ENCODE measurements at regions not wholly inside any gene's neighbourhood (a gene's known extent, or its start where the extent isn't known, plus 50 kb on each side); places are given as distances from the start of the nearest gene placed in this dataset.

DNA sequence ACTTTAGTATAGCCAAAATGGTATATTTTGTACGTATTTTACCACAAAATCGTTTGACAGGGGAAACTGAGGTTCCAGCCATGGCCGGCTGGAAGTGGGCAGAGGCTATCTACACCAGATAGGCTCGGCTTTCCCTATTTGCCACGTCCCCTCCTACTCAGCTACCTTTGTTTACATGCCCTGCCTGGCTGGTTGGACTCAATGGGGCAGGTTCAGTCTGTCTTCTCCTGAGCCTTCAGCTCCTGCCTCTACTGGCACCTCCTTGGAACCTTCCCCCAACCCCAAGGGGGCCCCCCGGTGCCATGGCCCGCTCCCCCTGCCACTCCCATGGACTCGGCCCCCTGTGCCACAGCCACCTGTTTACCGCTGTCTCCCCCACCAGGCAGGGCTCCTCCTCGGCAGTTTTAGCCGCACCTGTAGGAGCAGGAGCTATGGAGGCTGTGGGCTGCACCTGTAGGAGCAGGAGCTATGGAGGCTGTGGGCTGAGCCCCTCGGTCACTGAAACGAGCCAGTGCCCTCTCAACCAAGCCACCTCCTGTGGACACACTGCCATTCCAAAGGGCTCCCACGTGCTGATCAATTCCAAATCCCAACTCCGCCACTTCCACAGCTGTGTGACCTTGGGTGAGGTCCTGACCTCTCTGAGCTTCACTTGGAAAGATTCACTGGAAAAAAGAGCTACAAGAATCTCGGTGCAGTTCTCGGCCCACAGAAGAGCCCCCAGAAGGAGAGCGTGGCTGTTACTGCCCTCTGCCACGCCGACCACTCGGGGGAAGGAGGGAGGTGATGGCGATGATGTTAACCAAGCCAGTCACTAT is 62.2 kb downstream of the NCOR2 start:
- Histone ChIP-seq H3K4ac (ENCODE audit: low read depth, low read length) (no peak overlapping the region), H3K27ac (ENCODE audit: low read depth, low read length) (no peak overlapping the region), H3K27me3 (ENCODE audit: insufficient read depth, low read length, poor library complexity) (no peaks in the 10 kb centered on the region), H2BK5ac (ENCODE audit: low read length) (no peak overlapping the region), H3K18ac (ENCODE audit: low read length) (no peak overlapping the region), H3K79me2 (ENCODE audit: control insufficient read depth, insufficient read depth, low read length) (peaks cover 75% of the 10 kb centered on the region), H3K4me2 (ENCODE audit: low read length) (no peak overlapping the region), H2BK15ac (replicated peaks; ENCODE audit: low read depth) (no peak overlapping the region), H4K5ac (ENCODE audit: low read length) (no peak overlapping the region), H3K56ac (ENCODE audit: low read length) (no peak overlapping the region), H3K23ac (ENCODE audit: low read length) (no peak overlapping the region), H3K4me3 (ENCODE audit: low read length) (no peak overlapping the region), H3K4me1 (ENCODE audit: control insufficient read depth, low read depth, low read length) (peaks cover 14% of the 10 kb centered on the region), H2BK120ac (ENCODE audit: low read depth, low read length) (no peak overlapping the region), H3K79me1 (ENCODE audit: low read length) (peaks cover 41% of the 10 kb centered on the region), H3K36me3 (ENCODE audit: control insufficient read depth, insufficient read depth, low read length) (no peaks in the 10 kb centered on the region), H2AK5ac (ENCODE audit: low read length) (no peak overlapping the region), H4K8ac (ENCODE audit: low read depth, low read length) (no peak overlapping the region), H3K9ac (ENCODE audit: low read length) (no peak overlapping the region)
- WGBS (ENCODE audit: extremely low coverage, insufficient coverage, low lambda C conversion rate), result no CpG with 5 or more reads among the region's 22 CpGs
- no peak for DNase-seq

DNA sequence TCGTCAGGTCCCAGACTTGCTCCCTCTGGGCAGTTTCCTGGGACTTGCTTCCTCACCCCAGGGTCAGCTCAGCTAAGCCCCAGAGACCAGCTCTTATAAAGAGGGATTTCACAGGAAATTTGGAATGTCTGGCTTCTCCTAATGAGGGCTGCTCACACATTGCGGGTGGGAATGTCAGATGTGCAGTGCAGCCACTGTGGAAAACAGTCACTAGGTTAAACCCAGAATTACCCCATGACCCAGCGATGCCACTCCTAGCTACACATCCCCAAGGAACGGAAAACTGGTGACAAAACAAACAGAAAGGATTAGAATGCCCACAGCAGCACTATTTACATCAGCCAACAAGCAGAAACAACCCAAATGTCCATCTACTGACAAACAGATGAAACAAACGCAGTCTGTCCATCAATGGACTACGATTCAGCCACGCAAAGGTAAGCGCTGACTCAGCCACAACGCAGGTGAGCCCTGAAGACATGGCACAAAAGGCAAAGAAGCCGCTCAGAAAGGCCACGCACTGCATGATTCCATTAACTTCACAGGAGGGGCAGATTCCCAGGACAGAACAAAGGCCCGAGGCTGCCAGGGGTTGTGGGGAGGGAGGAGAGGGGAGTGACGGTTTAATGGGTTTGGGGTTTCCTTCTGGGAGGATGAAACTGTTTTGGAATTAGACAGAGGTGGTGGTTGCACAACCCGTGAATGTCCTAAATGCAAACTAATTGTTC is 63.0 kb downstream of the NCOR2 start:
- H3K4me3 ChIP-seq (ENCODE audit: low read length), result no peak overlapping the region
- no peaks in the 10 kb centered on the region for H3K36me3 ChIP-seq (ENCODE audit: control insufficient read depth, insufficient read depth, low read length)
- no peak overlapping the region for H3K27ac ChIP-seq (ENCODE audit: low read depth, low read length)
- H2BK120ac ChIP-seq (ENCODE audit: low read depth, low read length), result no peak overlapping the region
- WGBS (ENCODE audit: extremely low coverage, insufficient coverage, low lambda C conversion rate), result no CpG with 5 or more reads among the region's 14 CpGs
- no peak overlapping the region for H3K23ac ChIP-seq (ENCODE audit: low read length)
- DNase-seq, result peak; percentile 74
- H3K4ac ChIP-seq (ENCODE audit: low read depth, low read length), result no peak overlapping the region
- H3K56ac ChIP-seq (ENCODE audit: low read length), result peak overlapping the region; percentile 59
- peaks cover 14% of the 10 kb centered on the region for H3K4me1 ChIP-seq (ENCODE audit: control insufficient read depth, low read depth, low read length)
- H3K18ac ChIP-seq (ENCODE audit: low read length), result peak overlapping the region; percentile 4
- peaks cover 37% of the 10 kb centered on the region for H3K79me1 ChIP-seq (ENCODE audit: low read length)
- no peak overlapping the region for H2AK5ac ChIP-seq (ENCODE audit: low read length)
- H2BK15ac ChIP-seq (replicated peaks; ENCODE audit: low read depth), result no peak overlapping the region
- peak overlapping the region; percentile 0 for H3K9ac ChIP-seq (ENCODE audit: low read length)
- H3K27me3 ChIP-seq (ENCODE audit: insufficient read depth, low read length, poor library complexity), result no peaks in the 10 kb centered on the region
- H3K4me2 ChIP-seq (ENCODE audit: low read length), result no peak overlapping the region
- H3K79me2 ChIP-seq (ENCODE audit: control insufficient read depth, insufficient read depth, low read length), result peaks cover 77% of the 10 kb centered on the region
- H4K8ac ChIP-seq (ENCODE audit: low read depth, low read length), result no peak overlapping the region
- H2BK5ac ChIP-seq (ENCODE audit: low read length), result no peak overlapping the region
- H4K5ac ChIP-seq (ENCODE audit: low read length), result no peak overlapping the region

GRCh38 chr12:124503305-124503704 is 64.1 kb downstream of the NCOR2 start:
- WGBS (ENCODE audit: extremely low coverage, insufficient coverage, low lambda C conversion rate), result 100% methylated on average over 7 of the region's 9 CpGs
- Histone ChIP-seq H3K18ac (ENCODE audit: low read length) (no peak overlapping the region), H3K27me3 (ENCODE audit: insufficient read depth, low read length, poor library complexity) (no peaks in the 10 kb centered on the region), H2BK120ac (ENCODE audit: low read depth, low read length) (no peak overlapping the region), H4K8ac (ENCODE audit: low read depth, low read length) (no peak overlapping the region), H3K4ac (ENCODE audit: low read depth, low read length) (no peak overlapping the region), H4K5ac (ENCODE audit: low read length) (no peak overlapping the region), H3K27ac (ENCODE audit: low read depth, low read length) (no peak overlapping the region), H3K56ac (ENCODE audit: low read length) (no peak overlapping the region), H3K9ac (ENCODE audit: low read length) (no peak overlapping the region), H3K4me3 (ENCODE audit: low read length) (no peak overlapping the region), H2BK5ac (ENCODE audit: low read length) (no peak overlapping the region), H3K23ac (ENCODE audit: low read length) (no peak overlapping the region), H2AK5ac (ENCODE audit: low read length) (no peak overlapping the region), H3K79me2 (ENCODE audit: control insufficient read depth, insufficient read depth, low read length) (peaks cover 79% of the 10 kb centered on the region), H3K36me3 (ENCODE audit: control insufficient read depth, insufficient read depth, low read length) (no peaks in the 10 kb centered on the region), H3K4me2 (ENCODE audit: low read length) (no peak overlapping the region), H2BK15ac (replicated peaks; ENCODE audit: low read depth) (no peak overlapping the region), H3K79me1 (ENCODE audit: low read length) (peaks cover 40% of the 10 kb centered on the region), H3K4me1 (ENCODE audit: control insufficient read depth, low read depth, low read length) (peaks cover 14% of the 10 kb centered on the region)
- no peak for DNase-seq

GRCh38 chr12:124502379-124502778 is 65.0 kb downstream of the NCOR2 start:
- peaks cover 17% of the 10 kb centered on the region for H3K4me1 ChIP-seq (ENCODE audit: control insufficient read depth, low read depth, low read length)

GRCh38 chr12:124501827-124502226 is 65.6 kb downstream of the NCOR2 start:
- Histone ChIP-seq H3K23ac (ENCODE audit: low read length) (no peak overlapping the region), H3K4me1 (ENCODE audit: control insufficient read depth, low read depth, low read length) (peaks cover 18% of the 10 kb centered on the region)

More at GRCh38 chr12:124502379-124502778, 65.0 kb downstream of the NCOR2 start:
- no peak overlapping the region for H4K8ac ChIP-seq (ENCODE audit: low read depth, low read length)
- no peaks in the 10 kb centered on the region for H3K36me3 ChIP-seq (ENCODE audit: control insufficient read depth, insufficient read depth, low read length)
- no peak overlapping the region for H3K23ac ChIP-seq (ENCODE audit: low read length)
- no peak overlapping the region for H2BK5ac ChIP-seq (ENCODE audit: low read length)
- H3K79me2 ChIP-seq (ENCODE audit: control insufficient read depth, insufficient read depth, low read length), result peaks cover 79% of the 10 kb centered on the region
- H3K9ac ChIP-seq (ENCODE audit: low read length), result no peak overlapping the region
- DNase-seq, result no peak
- no peak overlapping the region for H2BK120ac ChIP-seq (ENCODE audit: low read depth, low read length)
- WGBS (ENCODE audit: extremely low coverage, insufficient coverage, low lambda C conversion rate), result no CpG with 5 or more reads among the region's 10 CpGs
- H3K56ac ChIP-seq (ENCODE audit: low read length), result no peak overlapping the region
- no peak overlapping the region for H2AK5ac ChIP-seq (ENCODE audit: low read length)
- H4K5ac ChIP-seq (ENCODE audit: low read length), result no peak overlapping the region
- H3K4me3 ChIP-seq (ENCODE audit: low read length), result no peak overlapping the region
- no peak overlapping the region for H3K4ac ChIP-seq (ENCODE audit: low read depth, low read length)
- H3K18ac ChIP-seq (ENCODE audit: low read length), result no peak overlapping the region
- peaks cover 42% of the 10 kb centered on the region for H3K79me1 ChIP-seq (ENCODE audit: low read length)
- no peak overlapping the region for H3K4me2 ChIP-seq (ENCODE audit: low read length)
- no peaks in the 10 kb centered on the region for H3K27me3 ChIP-seq (ENCODE audit: insufficient read depth, low read length, poor library complexity)
- H2BK15ac ChIP-seq (replicated peaks; ENCODE audit: low read depth), result no peak overlapping the region
- no peak overlapping the region for H3K27ac ChIP-seq (ENCODE audit: low read depth, low read length)

More at GRCh38 chr12:124501827-124502226, 65.6 kb downstream of the NCOR2 start:
- H2AK5ac ChIP-seq (ENCODE audit: low read length), result no peak overlapping the region
- H2BK15ac ChIP-seq (replicated peaks; ENCODE audit: low read depth), result no peak overlapping the region
- H3K79me2 ChIP-seq (ENCODE audit: control insufficient read depth, insufficient read depth, low read length), result peaks cover 79% of the 10 kb centered on the region
- H2BK120ac ChIP-seq (ENCODE audit: low read depth, low read length), result no peak overlapping the region
- no peak for DNase-seq
- H3K4me2 ChIP-seq (ENCODE audit: low read length), result no peak overlapping the region
- H3K56ac ChIP-seq (ENCODE audit: low read length), result no peak overlapping the region
- no peak overlapping the region for H3K9ac ChIP-seq (ENCODE audit: low read length)
- H3K36me3 ChIP-seq (ENCODE audit: control insufficient read depth, insufficient read depth, low read length), result no peaks in the 10 kb centered on the region
- no CpG with 5 or more reads among the region's 16 CpGs for WGBS (ENCODE audit: extremely low coverage, insufficient coverage, low lambda C conversion rate)
- no peak overlapping the region for H3K18ac ChIP-seq (ENCODE audit: low read length)
- no peak overlapping the region for H3K4ac ChIP-seq (ENCODE audit: low read depth, low read length)
- H2BK5ac ChIP-seq (ENCODE audit: low read length), result no peak overlapping the region
- H4K8ac ChIP-seq (ENCODE audit: low read depth, low read length), result no peak overlapping the region
- no peak overlapping the region for H3K4me3 ChIP-seq (ENCODE audit: low read length)
- H3K27me3 ChIP-seq (ENCODE audit: insufficient read depth, low read length, poor library complexity), result no peaks in the 10 kb centered on the region
- H3K79me1 ChIP-seq (ENCODE audit: low read length), result peaks cover 46% of the 10 kb centered on the region
- no peak overlapping the region for H4K5ac ChIP-seq (ENCODE audit: low read length)
- no peak overlapping the region for H3K27ac ChIP-seq (ENCODE audit: low read depth, low read length)

Measured in mesendoderm (in vitro differentiated cells).